ENCODE measurements at regions not wholly inside any gene's neighbourhood (a gene's known extent, or its start where the extent isn't known, plus 50 kb on each side); places are given as distances from the start of the nearest gene placed in this dataset.

DNA sequence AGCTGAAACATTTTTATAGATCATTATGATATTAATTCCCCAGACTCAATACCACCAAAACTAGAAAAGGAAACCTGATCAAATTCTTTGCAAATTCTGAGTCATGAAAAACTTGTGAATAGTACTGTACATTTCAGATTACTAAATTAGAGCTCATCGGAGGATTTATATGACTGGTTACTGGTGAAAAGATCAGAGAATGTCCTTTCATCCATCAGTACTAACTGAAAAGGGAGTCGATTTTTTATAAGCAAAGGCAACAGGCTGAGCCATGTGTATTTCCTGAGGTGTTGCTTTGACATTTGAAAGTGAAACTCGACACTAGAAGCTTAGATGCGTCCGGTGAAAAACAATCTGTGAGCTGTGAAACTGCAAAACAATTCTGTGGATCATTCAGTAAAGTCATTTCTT lies 155.7 kb downstream of the TNFSF18 start:
- no peak for DNase-seq

DNA sequence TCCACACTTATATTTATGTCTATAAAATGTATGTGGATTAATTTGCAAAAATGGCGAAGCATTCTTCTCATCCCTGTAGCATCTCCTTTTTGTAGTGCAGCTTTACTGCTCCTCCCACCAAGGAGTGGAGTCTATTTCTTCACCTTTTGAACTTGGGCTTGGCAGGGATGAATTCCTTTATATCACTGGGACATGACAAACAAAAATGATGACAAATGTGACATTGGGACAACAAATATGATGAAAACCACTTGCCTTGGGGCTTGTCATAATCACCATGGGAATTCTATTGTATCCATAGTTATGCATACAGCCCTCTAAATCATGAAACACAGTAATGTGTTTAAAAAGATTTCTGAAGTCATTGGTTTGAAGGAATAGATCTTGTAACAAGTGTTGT lies 155.0 kb downstream of the TNFSF18 start:
- no peak for DNase-seq

DNA sequence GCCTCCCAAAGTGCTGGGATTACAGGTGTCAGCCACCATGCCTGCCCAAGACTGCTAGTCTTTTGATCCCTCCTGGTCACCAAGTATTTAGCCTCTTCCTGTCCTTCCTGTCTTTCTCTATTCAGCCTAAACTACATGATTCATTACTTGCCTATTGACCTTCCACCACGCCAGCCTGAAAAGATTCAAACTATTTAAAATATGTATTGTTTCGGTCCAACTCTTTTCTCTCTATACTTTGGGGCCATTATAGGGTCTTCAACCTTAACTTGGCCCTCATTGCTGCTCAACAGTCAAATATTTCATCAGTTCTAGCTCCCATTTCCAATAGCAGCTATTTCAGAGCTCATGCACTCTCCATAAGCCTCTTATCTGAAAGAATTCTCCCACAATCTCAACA lies 153.0 kb downstream of the TNFSF18 start:
- DNase-seq: no peak

DNA sequence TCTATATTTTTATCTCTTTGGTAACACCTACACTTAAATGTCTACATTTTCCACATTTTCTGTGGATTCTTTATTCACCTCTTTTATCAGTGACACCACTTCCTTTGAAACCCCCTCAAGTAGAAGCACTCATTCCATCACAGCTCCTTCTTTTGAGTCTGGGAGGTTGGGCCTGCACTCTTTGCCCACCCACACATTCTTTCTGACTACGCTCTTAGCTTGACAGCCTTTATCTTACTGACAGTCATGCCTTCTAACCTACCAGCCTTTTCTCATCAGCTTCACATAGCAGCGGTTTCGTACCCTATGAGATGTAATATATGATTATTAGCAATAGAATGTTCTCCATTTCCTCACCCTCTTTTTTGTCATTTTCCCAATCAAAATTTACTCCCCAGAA lies 151.9 kb downstream of the TNFSF18 start:
- DNase-seq: no peak

DNA sequence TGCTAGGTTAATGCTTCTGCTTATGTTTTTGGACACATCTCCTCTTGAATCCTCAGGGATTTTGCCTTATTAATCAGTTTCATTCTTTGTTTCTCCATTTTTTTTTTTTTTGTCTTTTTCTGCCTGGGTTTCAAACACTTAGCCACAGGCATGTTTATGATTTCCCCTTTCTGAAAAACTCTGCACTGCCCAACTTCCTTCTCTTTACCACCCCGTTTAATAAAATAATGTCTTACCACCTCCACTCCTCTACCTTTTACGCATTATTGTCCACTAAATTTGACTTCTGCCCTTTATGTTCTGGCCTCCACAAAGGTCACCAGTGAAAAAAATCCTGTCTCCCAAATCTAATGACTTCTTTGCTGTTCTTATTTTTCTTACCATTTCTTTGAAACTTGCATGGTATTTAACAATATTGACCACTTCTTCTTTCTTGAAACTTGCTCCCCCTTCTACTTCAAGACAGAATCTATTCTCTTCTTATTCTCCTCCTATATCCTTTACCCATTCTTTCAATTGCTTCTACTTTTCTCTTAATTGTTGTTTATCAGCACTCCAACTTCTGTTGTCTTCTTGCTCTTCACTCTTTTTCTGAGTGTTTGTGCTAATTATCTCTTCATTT lies 150.3 kb downstream of the TNFSF18 start:
- DNase-seq: no peak

DNA sequence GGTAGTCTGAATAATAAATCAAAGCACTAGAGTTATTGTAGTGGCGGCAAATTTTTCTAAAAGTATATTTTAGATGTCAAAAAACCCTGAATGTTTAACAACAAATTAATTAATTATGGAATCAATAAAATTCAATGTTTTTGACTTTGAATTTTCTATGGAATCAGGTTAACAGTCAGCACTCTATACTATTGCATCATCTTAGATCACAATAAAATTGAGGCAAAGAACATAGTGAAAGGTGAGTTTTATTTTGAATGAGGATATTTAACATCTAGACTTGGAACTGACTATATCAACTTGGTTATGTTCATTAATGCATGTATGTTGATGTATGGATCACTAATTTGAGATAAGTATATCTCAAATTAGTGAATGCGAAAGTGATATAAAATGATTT lies 148.5 kb downstream of the TNFSF18 start:
- no peak for DNase-seq

DNA sequence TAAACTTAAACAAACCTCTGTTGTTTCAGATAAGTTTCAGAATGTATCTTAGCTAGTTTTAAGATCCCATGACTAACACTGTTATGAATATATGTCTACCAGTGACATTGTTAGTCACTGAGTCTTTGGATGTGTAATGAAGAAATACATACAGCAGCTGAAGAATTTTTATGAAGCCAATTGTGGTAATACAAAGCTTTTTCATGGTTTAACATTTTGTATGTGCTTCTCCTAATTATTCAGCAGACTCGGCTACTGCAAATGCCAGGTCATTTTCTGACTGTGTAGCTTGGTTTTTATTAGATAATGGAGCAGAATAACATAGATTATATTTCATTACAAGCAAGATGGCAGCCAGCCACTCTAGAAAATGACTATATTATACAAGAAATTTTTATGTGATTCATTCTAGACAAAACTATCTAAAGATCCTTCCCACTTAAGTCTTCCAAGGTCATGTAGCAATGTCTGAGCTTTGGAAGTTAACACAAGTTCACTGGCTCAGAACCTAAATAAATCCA lies 147.8 kb downstream of the TNFSF18 start:
- DNase-seq: no peak

DNA sequence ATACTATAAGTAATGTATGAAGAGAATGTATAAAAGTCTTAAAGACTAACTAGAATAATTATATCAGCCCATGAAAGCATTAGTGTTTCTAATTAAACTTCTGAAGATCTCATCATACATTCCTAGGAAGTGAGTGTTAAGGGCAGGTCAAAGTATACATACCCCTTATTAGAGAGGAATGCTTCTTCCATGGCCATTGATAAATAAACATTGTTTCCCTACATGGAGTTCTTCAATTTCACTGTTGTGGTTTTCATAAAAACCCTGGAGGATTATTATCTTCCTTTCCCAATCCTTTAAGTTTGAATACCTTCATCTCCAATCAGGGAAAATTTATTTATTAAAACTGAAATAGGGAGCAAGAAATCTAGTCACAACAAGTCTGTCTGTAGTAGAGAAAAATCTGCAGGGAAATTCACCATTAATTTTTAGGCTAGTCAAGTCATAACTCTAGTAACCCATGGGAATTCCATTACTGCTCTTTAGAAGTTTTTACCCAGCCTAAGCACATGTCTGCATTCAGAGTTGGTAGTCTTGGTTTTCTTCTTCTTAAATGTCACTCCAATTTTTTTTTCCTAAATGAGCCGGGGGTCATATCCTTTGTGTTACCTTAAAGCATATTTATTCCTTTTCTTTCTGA lies 147.0 kb downstream of the TNFSF18 start:
- DNase-seq: no peak

DNA sequence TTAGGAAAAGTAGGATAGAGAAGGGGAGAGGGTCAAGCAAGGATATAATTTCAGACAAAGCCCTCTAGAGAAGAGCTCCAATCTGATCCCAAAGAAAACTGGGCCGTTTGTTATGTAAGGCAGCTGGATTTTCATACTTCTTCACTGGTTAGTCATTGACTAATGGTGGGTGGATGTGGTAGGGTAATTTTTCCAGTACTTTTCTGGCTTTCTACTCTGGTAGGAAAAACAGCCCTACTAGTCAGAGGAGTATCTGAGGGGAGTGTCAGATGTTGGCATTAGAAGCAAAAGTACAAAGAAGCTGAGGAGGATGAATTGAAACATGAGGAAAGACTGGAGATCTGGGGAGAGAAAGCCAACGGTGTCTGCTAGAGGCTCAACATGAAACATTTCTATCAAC lies 145.3 kb downstream of the TNFSF18 start:
- DNase-seq: no peak

DNA sequence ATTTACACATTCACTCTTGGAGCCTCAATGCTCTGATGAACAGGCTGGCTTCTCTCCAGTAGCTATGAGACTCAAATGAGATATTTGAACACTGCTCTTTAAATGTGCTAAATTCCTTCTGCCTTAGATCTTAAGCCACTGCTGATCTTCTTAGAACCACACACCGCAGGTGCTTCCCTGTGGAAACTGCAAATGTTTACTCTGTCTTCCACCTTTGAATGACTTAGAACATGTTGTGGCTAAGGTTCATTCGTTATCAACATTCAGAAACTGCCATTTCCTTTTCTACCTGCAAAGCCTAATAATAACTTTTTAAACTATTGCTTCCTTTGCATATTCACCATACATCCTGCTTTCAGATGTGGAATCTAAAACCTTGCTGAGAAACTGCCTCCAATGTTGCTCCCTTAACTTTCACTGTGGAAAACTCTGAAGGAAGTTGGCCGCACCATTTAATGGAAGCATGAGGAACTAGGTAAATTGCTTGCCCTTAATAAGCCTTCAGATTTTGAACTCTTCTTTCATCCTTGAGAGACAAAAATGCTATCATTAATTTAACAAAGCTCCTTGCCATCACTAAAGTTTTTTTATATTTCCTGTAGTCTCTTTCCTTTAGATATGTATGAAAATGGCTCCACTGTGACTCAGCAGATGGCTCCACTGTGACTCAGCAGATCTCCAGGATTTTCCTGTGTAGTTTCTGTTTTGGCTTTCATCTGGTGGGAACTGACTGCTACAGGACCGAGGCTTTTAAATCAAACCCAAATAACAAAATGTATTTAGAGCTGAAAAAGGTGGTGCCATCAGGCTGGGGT lies 143.8 kb downstream of the TNFSF18 start:
- no peak for DNase-seq

DNA sequence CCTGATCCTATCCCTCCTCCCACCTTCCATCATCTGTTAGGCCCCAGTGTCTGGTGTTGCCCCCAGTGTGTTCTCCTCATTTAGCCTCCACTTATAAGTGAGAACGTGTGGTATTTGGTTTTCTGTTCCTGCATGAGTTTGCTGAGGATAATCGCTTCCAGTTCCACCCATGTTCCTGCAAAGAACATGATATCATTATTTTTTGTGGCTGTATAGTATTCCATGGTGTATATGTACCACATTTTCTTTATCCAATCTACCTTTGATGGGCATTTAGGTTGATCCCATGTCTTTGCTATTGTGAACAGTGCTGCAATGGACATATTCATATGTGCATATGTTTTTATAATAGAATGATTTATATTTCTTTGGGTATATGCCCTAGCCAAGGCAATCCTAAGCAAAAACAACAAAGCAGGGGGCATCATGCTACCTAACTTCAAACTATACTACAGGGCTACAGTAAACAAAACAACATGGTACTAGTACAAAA lies 142.9 kb downstream of the TNFSF18 start:
- DNase-seq: no peak

DNA sequence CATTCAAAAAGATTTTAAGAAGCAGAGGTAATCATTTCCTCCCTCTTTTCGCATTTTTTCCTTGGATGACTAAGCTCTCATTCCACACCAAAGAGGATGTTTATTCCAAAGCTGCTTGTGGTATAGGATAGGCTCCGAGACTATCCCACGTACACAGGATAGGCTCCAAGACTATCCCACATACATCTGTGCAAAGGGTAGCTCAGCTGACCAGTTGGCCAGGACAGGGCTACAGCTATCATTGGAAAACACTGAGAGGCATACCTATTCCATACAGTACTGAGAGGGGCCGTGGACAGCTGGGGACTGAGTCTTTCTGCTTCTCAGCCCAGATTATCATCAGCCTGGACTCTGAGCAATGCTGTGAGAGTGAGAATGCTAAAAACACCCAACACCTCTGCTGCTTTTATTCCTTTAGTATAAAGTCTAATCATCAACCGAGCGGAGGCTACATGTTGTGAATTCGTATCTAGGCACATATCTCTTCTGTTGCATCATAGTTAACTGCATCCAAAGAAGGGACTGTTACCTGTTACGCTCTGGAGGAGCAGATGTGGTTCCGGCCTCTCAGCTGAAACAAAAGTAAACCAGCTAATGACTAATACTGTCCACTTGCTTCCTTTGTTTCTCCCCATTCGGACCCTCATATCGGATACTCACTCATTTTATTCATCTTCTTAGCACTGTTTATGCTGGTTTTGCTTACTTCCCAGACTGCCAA lies 141.0 kb downstream of the TNFSF18 start:
- no peak for DNase-seq

DNA sequence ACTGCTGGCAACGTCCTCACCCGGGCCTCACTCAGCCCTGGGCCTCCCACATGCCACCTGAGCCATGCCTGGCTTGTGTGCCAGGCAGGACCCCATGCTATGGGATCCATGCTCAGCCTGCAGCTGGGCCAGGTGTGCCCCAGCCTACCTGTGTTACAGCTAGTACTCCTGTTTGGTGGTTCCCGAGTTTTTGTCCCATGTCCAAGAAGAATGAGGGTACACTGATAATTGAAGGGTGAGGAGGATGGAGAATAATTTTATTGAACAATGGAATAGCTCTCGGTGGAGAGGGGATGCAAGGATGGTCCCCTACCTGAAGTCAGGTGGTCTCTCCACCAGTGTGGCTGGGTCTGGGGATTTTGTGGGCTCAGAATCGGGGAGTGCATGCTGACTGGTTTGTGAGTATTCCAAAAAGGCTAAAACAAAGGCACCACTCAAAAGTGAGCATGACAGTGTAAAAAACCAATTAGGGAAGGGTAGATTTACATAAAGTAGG lies 137.9 kb downstream of the TNFSF18 start:
- no peak for DNase-seq

DNA sequence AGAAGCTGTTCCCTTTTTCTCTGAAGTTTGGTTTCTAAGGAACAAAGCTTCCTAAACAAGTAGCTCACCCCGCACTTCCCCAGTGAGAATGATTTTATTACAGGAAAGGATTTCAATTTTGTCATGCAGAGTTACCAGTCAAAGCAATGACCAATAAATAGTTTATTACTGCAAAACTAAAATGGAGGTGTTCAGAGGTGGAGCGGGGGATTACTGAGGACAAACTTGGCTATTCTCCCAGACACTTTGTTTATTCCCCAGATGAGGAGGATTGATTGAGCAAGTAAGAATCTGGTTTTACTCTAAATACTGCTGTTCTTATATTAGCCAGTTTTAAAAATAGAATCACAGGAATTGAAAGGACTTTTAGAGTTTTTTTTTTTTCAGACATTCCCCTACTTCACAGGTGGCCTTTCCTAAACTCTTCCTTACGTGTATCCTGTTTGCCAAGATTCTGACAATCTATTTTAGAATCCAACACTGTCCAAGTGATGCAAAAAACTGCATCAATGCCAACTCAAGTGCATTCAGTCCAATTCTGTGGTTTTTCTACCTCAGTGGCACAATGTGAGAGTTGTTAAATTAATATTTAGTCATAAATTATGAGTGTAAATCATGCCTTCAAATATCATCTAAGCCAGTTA lies 136.1 kb downstream of the TNFSF18 start:
- DNase-seq: no peak

DNA sequence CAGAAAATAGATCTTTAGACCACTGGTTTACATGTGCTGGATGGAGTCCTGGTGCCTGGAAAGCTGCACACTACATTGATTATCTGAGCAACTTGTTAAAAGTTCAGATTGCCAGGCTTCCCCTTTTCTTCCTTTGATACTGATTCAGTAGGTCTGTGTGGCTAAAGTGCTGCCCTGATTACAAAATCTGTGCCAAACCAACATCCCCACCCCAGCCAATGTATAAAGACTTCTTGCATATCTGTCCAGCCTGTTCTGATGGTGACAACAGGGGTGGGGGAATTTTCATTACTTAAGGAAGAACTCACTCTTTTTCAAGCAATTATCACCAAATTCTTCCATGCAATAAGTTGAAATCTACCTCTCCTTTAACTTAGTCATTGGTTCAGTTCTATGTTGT lies 135.5 kb downstream of the TNFSF18 start:
- DNase-seq: no peak

DNA sequence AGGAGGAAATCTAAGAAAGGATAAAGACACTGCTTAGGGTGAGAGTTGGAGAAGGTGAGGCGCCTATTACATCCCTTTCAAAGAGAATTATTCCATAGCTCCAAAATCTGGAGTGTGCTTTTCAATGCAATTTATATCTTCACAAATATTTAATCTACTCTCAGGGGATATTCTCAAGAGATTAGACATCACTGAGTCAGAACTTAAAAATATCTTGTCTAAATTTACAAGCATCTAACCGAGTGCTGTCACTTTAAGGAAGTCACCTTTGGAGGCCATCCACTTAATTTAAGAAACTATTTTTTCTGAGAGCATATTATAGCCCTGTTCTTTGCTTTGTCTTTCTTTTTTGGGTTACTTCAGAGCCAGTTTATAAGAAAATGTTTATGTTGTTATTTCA lies 134.6 kb downstream of the TNFSF18 start:
- no peak for DNase-seq

DNA sequence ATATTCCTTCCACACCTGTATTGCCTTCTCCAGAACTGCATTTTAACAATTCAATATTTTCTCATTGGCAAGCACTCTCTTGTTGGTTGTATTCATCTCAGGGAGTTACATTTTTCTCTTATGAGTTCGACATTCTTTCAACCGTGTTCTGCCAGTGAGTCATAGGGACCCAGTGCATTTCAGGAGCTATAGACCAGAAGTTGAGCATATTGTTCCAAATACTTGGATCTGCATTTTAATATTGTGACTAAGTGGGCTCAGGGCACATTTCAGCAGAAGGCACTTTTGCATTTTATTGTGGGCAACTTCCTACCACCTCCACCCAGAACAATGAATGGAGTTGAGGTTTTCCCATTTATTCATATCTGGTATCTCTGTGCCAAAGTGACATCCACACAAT lies 132.8 kb downstream of the TNFSF18 start:
- DNase-seq: no peak

DNA sequence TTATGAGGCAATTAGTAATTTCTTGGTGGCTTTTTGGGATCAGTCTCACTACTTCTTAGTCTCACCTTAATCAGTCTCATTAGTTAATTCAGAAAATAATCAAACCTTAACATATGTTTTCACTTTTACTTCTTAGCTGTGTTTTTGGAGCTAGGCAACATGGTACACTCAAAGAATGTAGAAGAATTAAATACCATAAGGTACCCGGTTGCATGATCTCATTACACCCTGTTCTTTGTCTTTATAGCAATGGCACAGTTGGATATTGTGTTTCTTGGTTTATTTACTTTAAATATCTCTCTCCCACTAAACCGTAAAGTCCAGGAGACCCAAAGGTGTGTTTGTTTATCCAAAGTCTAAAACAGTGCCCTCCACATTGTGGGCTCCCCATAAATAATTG lies 132.3 kb downstream of the TNFSF18 start:
- no peak for DNase-seq

DNA sequence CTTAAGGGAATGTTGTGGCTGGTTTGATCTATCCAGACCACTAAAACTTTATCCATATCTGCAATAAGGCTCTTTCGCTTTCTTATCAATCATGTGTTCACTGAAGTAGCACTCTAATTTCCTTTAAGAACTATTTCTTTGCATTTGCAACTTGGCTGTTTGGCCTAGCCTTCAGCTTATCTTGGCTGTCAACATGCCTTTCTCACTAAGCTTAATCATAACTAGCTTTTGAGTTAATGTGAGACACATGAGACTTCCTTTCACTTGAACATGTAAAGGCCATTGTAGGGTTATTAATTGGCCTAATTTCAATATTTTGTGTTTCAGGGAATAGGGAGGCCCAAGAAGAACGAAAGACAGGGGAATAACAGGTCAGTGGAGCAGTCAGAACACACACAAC lies 124.7 kb downstream of the TNFSF18 start:
- DNase-seq: no peak

DNA sequence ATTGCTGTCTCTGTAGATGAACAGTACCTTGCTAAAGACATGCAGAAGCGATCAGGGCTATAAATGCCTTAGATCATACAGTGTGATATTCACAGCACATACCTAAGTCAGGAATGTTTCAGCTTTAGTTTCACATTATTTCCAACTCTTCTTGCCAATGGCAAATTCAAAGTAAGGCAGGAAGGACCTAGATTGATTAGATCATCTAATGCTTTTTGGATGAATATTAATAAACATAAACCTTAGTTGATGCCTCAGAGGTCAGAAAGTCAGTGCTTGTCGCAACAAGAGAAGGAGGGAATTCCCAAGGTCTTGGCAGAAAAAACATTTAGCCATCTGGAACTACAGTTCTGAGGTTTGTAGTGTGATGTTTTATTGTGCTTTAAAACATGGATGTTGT lies 122.3 kb downstream of the TNFSF18 start:
- no peak for DNase-seq

DNA sequence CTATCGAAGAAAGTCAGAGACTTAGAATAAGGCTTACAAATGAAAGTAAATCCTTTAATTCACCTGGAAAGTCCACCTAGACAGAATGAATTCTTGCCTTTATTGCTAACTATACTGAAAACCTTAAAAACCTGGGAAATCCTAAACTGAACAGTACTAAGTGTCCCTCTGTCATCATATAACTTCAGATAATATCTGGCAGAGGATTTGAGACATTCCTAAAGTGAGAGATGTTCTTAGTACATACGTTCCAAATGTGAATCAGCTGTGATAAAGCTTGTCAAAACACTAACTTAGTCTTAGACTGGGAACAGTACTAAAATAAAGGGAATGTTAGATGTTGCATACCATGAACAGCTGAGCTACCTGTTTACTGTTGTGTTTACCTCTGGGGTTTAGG lies 121.7 kb downstream of the TNFSF18 start:
- no peak for DNase-seq

DNA sequence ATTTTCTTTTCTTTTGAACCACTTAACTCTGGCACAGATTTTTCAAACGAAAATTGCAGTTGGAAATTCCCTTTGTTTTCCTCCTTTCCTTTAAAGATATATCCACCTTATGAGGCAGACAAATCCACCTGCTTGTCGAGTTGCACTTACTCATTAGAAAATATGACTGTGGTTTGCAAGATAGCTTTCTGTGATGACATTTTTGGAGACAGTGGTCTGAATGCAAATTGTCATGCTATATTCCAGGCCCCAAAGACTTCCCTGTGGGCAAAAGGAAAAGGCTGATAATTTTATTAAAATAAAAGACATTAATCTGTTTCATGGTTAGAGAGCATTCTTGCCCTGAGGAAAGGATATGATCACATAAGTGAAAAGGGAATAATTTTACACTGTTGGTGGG lies 120.6 kb downstream of the TNFSF18 start:
- DNase-seq: no peak

DNA sequence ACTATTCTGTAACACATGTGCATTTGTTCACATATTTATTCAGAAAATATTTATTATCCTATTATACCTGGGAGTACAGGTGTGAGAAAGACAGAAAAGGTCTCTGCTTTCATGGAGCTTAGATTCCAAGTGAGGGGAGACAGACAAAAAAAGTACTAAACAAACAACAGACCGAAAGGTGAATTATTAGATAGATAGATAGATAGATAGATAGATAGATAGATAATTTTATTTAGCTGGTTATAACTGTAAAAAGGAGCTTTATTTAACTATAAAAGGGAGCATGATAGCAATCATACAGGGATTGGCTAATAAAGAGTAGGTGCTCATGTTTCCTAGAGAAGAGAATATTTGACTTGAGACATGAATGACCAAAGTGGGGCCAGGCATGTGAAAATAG lies 119.4 kb downstream of the TNFSF18 start:
- DNase-seq: no peak

Data from CD4-positive, alpha-beta T cell treated with Interleukin-15 for 1 hour (primary cell).